ENCODE measurements at regions not wholly inside any gene's neighbourhood (a gene's known extent, or its start where the extent isn't known, plus 50 kb on each side); places are given as distances from the start of the nearest gene placed in this dataset.

- intact Hi-C loops (cut with DNase I) = no loop called here
- Histone ChIP-seq H3K27ac (replicated peaks in 1 of 4) (no peak overlapping the region), H3K9me3 (no peaks in the 10 kb centered on the region), H3K27me3 (no peaks in the 10 kb centered on the region), H3K36me3 (no peaks in the 10 kb centered on the region), H3K4me3 (no peak overlapping the region), H3K4me1 (peaks cover 0 to 13% (median 9%) of the 10 kb centered on the region in 4 donors)
- TF ChIP-seq EP300 (IDR thresholded peaks at IDR 0.05) = no peak
- TF ChIP-seq CTCF (IDR thresholded peaks at IDR 0.05) = no peak
- TF ChIP-seq POLR2A (IDR thresholded peaks at IDR 0.05; ENCODE audit: low read depth) = no peak
- no peak for TF ChIP-seq POLR2AphosphoS5 (IDR thresholded peaks at IDR 0.05)
- 88% methylated on average over 4 of the region's 4 CpGs for WGBS
- no peak for DNase-seq (ENCODE audit: extremely low spot score)
Measured at GRCh38 chr3:74463515-74463914, 150.9 kb downstream of the CNTN3 start.

GRCh38 chr3:74456166-74456565 is 158.3 kb downstream of the CNTN3 start:
- intact Hi-C loops (cut with DNase I) = no loop called here
- TF ChIP-seq POLR2AphosphoS5 (IDR thresholded peaks at IDR 0.05) (no peak), POLR2A (IDR thresholded peaks at IDR 0.05; ENCODE audit: low read depth) (no peak)
- Histone ChIP-seq H3K4me1 (peaks cover 0 to 5% (median 0%) of the 10 kb centered on the region in 4 donors), H3K4me3 (no peak overlapping the region), H3K27me3 (no peaks in the 10 kb centered on the region), H3K9me3 (no peaks in the 10 kb centered on the region), H3K27ac (replicated peaks in 1 of 4) (no peak overlapping the region), H3K36me3 (no peaks in the 10 kb centered on the region)
- no peak for DNase-seq (ENCODE audit: extremely low spot score)

GRCh38 chr3:74447221-74447620 is 167.2 kb downstream of the CNTN3 start:
- intact Hi-C loops (cut with DNase I) = no loop called here
- Histone ChIP-seq H3K9me3 (no peaks in the 10 kb centered on the region), H3K4me1 (peaks cover 0 to 4% (median 0%) of the 10 kb centered on the region in 4 donors), H3K36me3 (no peaks in the 10 kb centered on the region), H3K27me3 (no peaks in the 10 kb centered on the region), H3K27ac (replicated peaks in 1 of 4) (no peak overlapping the region), H3K4me3 (no peak overlapping the region)
- WGBS = 86% methylated on average over 1 of the region's 1 CpG
- TF ChIP-seq POLR2A (IDR thresholded peaks at IDR 0.05; ENCODE audit: low read depth) = no peak
- no peak for TF ChIP-seq CTCF (IDR thresholded peaks at IDR 0.05)
- no peak for TF ChIP-seq POLR2AphosphoS5 (IDR thresholded peaks at IDR 0.05)
- DNase-seq (ENCODE audit: extremely low spot score) = no peak

- no peaks in the 10 kb centered on the region for H3K27me3 ChIP-seq
- no peaks in the 10 kb centered on the region for H3K36me3 ChIP-seq
- no peak overlapping the region for H3K4me3 ChIP-seq
- 76% methylated on average over 1 of the region's 1 CpG for WGBS
- peaks cover 0 to 4% (median 0%) of the 10 kb centered on the region in 4 donors for H3K4me1 ChIP-seq
- no peak for DNase-seq (ENCODE audit: extremely low spot score)
- H3K9me3 ChIP-seq = no peaks in the 10 kb centered on the region
- no peak overlapping the region for H3K27ac ChIP-seq (replicated peaks in 1 of 4)
- intact Hi-C loops (cut with DNase I) = no loop called here
- TF ChIP-seq POLR2A (IDR thresholded peaks at IDR 0.05; ENCODE audit: low read depth) (no peak), EP300 (IDR thresholded peaks at IDR 0.05) (no peak), POLR2AphosphoS5 (IDR thresholded peaks at IDR 0.05) (no peak), CTCF (IDR thresholded peaks at IDR 0.05) (no peak)
Measured at GRCh38 chr3:74445541-74445940, 168.9 kb downstream of the CNTN3 start.

GRCh38 chr3:74443102-74443501 is 171.4 kb downstream of the CNTN3 start:
- TF ChIP-seq EP300 (IDR thresholded peaks at IDR 0.05) = no peak
- TF ChIP-seq POLR2A (IDR thresholded peaks at IDR 0.05; ENCODE audit: low read depth) = no peak
- no peak for TF ChIP-seq POLR2AphosphoS5 (IDR thresholded peaks at IDR 0.05)
- TF ChIP-seq CTCF (IDR thresholded peaks at IDR 0.05) = no peak
- H3K9me3 ChIP-seq = no peaks in the 10 kb centered on the region
- H3K4me1 ChIP-seq = no peaks in the 10 kb centered on the region
- no peaks in the 10 kb centered on the region for H3K27me3 ChIP-seq
- intact Hi-C loops (cut with DNase I) = no loop called here
- H3K4me3 ChIP-seq = no peak overlapping the region
- no peak for DNase-seq (ENCODE audit: extremely low spot score)
- H3K27ac ChIP-seq (replicated peaks in 1 of 4) = no peak overlapping the region
- no peaks in the 10 kb centered on the region for H3K36me3 ChIP-seq
